ENCODE measurements at regions not wholly inside any gene's neighbourhood (a gene's known extent, or its start where the extent isn't known, plus 50 kb on each side); places are given as distances from the start of the nearest gene placed in this dataset.

GRCh38 chr2:100198461-100199230 is 56.3 kb upstream of the AFF3 start:
- DNase-seq = no peak
- Mint-ChIP-seq H3K9me3 (no peaks in the 10 kb centered on the region), H3K27me3 (peaks cover 6% of the 10 kb centered on the region), H3K4me3 (no peak overlapping the region), H3K27ac (no peak overlapping the region), H3K4me1 (no peaks in the 10 kb centered on the region)
- no peak for ATAC-seq

GRCh38 chr2:100197631-100198153 is 55.3 kb upstream of the AFF3 start:
- Mint-ChIP-seq H3K27me3 (peaks cover 6% of the 10 kb centered on the region), H3K4me1 (no peaks in the 10 kb centered on the region), H3K9me3 (no peaks in the 10 kb centered on the region), H3K4me3 (no peak overlapping the region), H3K27ac (no peak overlapping the region)
- DNase-seq = no peak
- ATAC-seq = no peak

- no peak overlapping the region for H3K4me3 Mint-ChIP-seq
- ATAC-seq (no peak), DNase-seq (no peak)
- no peaks in the 10 kb centered on the region for H3K4me1 Mint-ChIP-seq
- no peak overlapping the region for H3K27ac Mint-ChIP-seq
- H3K9me3 Mint-ChIP-seq = no peaks in the 10 kb centered on the region
- no peaks in the 10 kb centered on the region for H3K27me3 Mint-ChIP-seq
These were observed 54.5 kb upstream of the AFF3 start for GRCh38 chr2:100196786-100197494.

- DNase-seq (no peak), ATAC-seq (no peak)
- no peak overlapping the region for H3K4me3 Mint-ChIP-seq
- no peaks in the 10 kb centered on the region for H3K4me1 Mint-ChIP-seq
- H3K9me3 Mint-ChIP-seq = no peaks in the 10 kb centered on the region
- H3K27ac Mint-ChIP-seq = no peak overlapping the region
- H3K27me3 Mint-ChIP-seq = no peaks in the 10 kb centered on the region
These were observed 53.6 kb upstream of the AFF3 start for GRCh38 chr2:100195942-100196341.

- ATAC-seq (no peak), DNase-seq (no peak)
- Mint-ChIP-seq H3K27me3 (no peaks in the 10 kb centered on the region), H3K27ac (no peak overlapping the region), H3K9me3 (no peaks in the 10 kb centered on the region), H3K4me1 (no peaks in the 10 kb centered on the region), H3K4me3 (no peak overlapping the region)
These were observed 52.6 kb upstream of the AFF3 start for GRCh38 chr2:100194951-100195350.

GRCh38 chr2:100193291-100193710 is 50.9 kb upstream of the AFF3 start:
- Mint-ChIP-seq H3K27ac (no peak overlapping the region), H3K4me3 (no peak overlapping the region), H3K27me3 (no peaks in the 10 kb centered on the region), H3K4me1 (no peaks in the 10 kb centered on the region), H3K9me3 (no peaks in the 10 kb centered on the region)
- DNase-seq = no peak
- ATAC-seq = no peak

GRCh38 chr2:100192825-100193224 is 50.4 kb upstream of the AFF3 start:
- no peak overlapping the region for H3K27ac Mint-ChIP-seq
- DNase-seq (no peak), ATAC-seq (no peak)
- H3K4me3 Mint-ChIP-seq = no peak overlapping the region
- H3K27me3 Mint-ChIP-seq = no peaks in the 10 kb centered on the region
- no peaks in the 10 kb centered on the region for H3K9me3 Mint-ChIP-seq
- no peaks in the 10 kb centered on the region for H3K4me1 Mint-ChIP-seq

- Mint-ChIP-seq H3K9me3 (no peaks in the 10 kb centered on the region), H3K27ac (no peak overlapping the region), H3K4me3 (no peak overlapping the region), H3K27me3 (no peaks in the 10 kb centered on the region), H3K4me1 (no peaks in the 10 kb centered on the region)
- ATAC-seq (no peak), DNase-seq (no peak)
These were observed 49.9 kb upstream of the AFF3 start for GRCh38 chr2:100192300-100192699.

Data from stimulated activated naive CD8-positive, alpha-beta T cell treated with anti-CD3 and anti-CD28 coated beads, Interleukin-15, amount 100 ng/mL, for 72 hours (primary cell).